22Rv1 (cell line): ENCODE measurements at regions not wholly inside any gene's neighbourhood (a gene's known extent, or its start where the extent isn't known, plus 50 kb on each side); places are given as distances from the start of the nearest gene placed in this dataset.

ENCODE experiments used
- H3K27ac ChIP-seq: fragments of 450-650 bp; 2 replicates; pipeline ENCODE4 v1.5.1; 2017
- ZFX ChIP-seq: fragments of 450-650 bp; IDR thresholded peaks from 2 replicates; pipeline ENCODE4 v1.6.1; 2017; ENCODE audit warnings: antibody characterized with exemption, borderline replicate concordance
- TF ChIP-seq, protein P1 (sequence below): fragments of 450-650 bp; IDR thresholded peaks from 2 replicates; pipeline ENCODE4 v1.5.1; 2017; ENCODE audit warnings: mild to moderate bottlenecking

GRCh38 chr5:171575386-171575785, 155.9 kb downstream of the FGF18 start:
- no peak overlapping the region for H3K27ac ChIP-seq
- no peak for TF ChIP-seq ZFX
- TF ChIP-seq, protein P1, sequence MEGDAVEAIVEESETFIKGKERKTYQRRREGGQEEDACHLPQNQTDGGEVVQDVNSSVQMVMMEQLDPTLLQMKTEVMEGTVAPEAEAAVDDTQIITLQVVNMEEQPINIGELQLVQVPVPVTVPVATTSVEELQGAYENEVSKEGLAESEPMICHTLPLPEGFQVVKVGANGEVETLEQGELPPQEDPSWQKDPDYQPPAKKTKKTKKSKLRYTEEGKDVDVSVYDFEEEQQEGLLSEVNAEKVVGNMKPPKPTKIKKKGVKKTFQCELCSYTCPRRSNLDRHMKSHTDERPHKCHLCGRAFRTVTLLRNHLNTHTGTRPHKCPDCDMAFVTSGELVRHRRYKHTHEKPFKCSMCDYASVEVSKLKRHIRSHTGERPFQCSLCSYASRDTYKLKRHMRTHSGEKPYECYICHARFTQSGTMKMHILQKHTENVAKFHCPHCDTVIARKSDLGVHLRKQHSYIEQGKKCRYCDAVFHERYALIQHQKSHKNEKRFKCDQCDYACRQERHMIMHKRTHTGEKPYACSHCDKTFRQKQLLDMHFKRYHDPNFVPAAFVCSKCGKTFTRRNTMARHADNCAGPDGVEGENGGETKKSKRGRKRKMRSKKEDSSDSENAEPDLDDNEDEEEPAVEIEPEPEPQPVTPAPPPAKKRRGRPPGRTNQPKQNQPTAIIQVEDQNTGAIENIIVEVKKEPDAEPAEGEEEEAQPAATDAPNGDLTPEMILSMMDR: no peak

GRCh38 chr5:171575808-171576207, 156.4 kb downstream of the FGF18 start:
- no peak overlapping the region for H3K27ac ChIP-seq
- TF ChIP-seq, protein P1: no peak
- no peak for TF ChIP-seq ZFX

DNA sequence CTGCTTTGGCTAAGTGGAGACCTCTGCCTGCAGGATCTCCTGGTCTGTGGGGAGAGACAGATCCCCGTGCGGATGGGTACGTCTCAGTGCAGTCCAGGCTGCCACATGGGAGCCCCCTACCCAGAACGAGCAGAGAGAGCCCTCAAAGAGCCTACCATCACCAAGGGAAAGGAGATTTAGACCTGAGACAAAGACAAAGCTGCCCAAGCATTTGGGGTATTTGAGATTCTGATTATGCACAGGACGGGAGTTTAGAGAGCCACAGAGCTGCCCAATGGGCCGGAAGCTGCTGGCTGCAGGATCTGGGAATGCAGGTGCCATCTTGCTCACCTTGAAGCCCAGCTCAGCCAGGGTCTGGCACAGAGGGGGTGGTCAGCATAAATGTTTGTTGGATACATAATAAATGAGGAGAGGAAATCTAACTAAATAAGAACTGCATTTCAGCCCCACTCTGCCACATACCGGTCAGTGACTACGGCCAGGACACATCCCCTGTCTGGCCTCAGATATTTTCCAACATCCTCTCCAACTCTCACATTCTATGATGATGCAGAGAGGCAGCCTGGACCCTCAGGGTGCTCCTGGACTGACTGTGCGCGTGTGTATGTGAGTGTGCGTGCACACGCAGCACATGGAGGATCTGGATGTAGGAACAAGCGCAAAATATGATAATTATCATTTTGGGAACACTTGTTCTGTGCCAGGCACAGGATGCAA, 157.8 kb downstream of the FGF18 start:
- H3K27ac ChIP-seq: no peak overlapping the region
- no peak for TF ChIP-seq ZFX
- TF ChIP-seq, protein P1: no peak

- no peak overlapping the region for H3K27ac ChIP-seq
- no peak for TF ChIP-seq ZFX
- TF ChIP-seq, protein P1: no peak
Observed at GRCh38 chr5:171578049-171578828, 158.8 kb downstream of the FGF18 start.

GRCh38 chr5:171578829-171579491, 159.5 kb downstream of the FGF18 start:
- no peak for TF ChIP-seq ZFX
- TF ChIP-seq, protein P1: no peak
- no peak overlapping the region for H3K27ac ChIP-seq

GRCh38 chr5:171579976-171580411, 160.5 kb downstream of the FGF18 start:
- no peak for TF ChIP-seq ZFX
- TF ChIP-seq, protein P1: no peak

More at GRCh38 chr5:171579976-171580411, 160.5 kb downstream of the FGF18 start:
- no peak overlapping the region for H3K27ac ChIP-seq
